ENCODE measurements at regions not wholly inside any gene's neighbourhood (a gene's known extent, or its start where the extent isn't known, plus 50 kb on each side); places are given as distances from the start of the nearest gene placed in this dataset.
A peak's percentile ranks its signal among the peaks of the same experiment; 100 is the strongest.

GRCh38 chr16:20236579-20237289 is 90.6 kb downstream of the GP2 start:
- Histone ChIP-seq H3K4me1 (no peaks in the 10 kb centered on the region), H3K36me3 (no peaks in the 10 kb centered on the region), H3K27ac (no peak overlapping the region), H3K9me3 (no peaks in the 10 kb centered on the region), H3K27me3 (peaks cover 0 to 5% (median 0%) of the 10 kb centered on the region in 4 donors), H3K4me3 (no peak overlapping the region)
- DNase-seq, result no peak
- TF ChIP-seq CTCF (IDR thresholded peaks at IDR 0.05) (no peak), POLR2A (IDR thresholded peaks at IDR 0.05) (no peak)
- intact Hi-C loops (cut with DNase I), result no loop called here
- 50 to 56% methylated on average over 7 of the region's 7 CpGs for WGBS, 2 donors

GRCh38 chr16:20225228-20225733 is 102.0 kb downstream of the GP2 start:
- WGBS, 2 donors, result 80 to 84% methylated on average over 4 of the region's 4 CpGs
- Histone ChIP-seq H3K4me3 (no peak overlapping the region), H3K27me3 (peaks cover 0 to 4% (median 0%) of the 10 kb centered on the region in 4 donors), H3K27ac (no peak overlapping the region), H3K4me1 (no peaks in the 10 kb centered on the region), H3K36me3 (no peaks in the 10 kb centered on the region), H3K9me3 (no peaks in the 10 kb centered on the region)
- intact Hi-C loops (cut with DNase I), result no loop called here
- no peak for DNase-seq
- TF ChIP-seq POLR2A (IDR thresholded peaks at IDR 0.05) (no peak), CTCF (IDR thresholded peaks at IDR 0.05) (no peak)

GRCh38 chr16:20221208-20221607 is 106.1 kb downstream of the GP2 start:
- 66 to 67% methylated on average over 6 of the region's 6 CpGs for WGBS, 2 donors
- peaks cover 0 to 4% (median 0%) of the 10 kb centered on the region in 4 donors for H3K27me3 ChIP-seq
- DNase-seq, result no peak

GRCh38 chr16:20218093-20218492 is 109.2 kb downstream of the GP2 start:
- WGBS, 2 donors, result 71 to 100% methylated on average over 1 of the region's 1 CpG
- no peak overlapping the region for H3K4me3 ChIP-seq
- intact Hi-C loops (cut with DNase I), result no loop called here
- no peak for DNase-seq
- no peak for TF ChIP-seq POLR2A (IDR thresholded peaks at IDR 0.05)
- TF ChIP-seq CTCF (IDR thresholded peaks at IDR 0.05), result no peak
- H3K36me3 ChIP-seq, result no peaks in the 10 kb centered on the region
- peaks cover 0 to 7% (median 0%) of the 10 kb centered on the region in 4 donors for H3K27me3 ChIP-seq
- no peaks in the 10 kb centered on the region for H3K9me3 ChIP-seq
- H3K27ac ChIP-seq, result no peak overlapping the region
- no peaks in the 10 kb centered on the region for H3K4me1 ChIP-seq

More at GRCh38 chr16:20221208-20221607, 106.1 kb downstream of the GP2 start:
- Histone ChIP-seq H3K36me3 (no peaks in the 10 kb centered on the region), H3K4me3 (no peak overlapping the region), H3K9me3 (no peaks in the 10 kb centered on the region), H3K4me1 (no peaks in the 10 kb centered on the region), H3K27ac (no peak overlapping the region)
- TF ChIP-seq POLR2A (IDR thresholded peaks at IDR 0.05), result no peak
- TF ChIP-seq CTCF (IDR thresholded peaks at IDR 0.05), result no peak
- intact Hi-C loops (cut with DNase I), result no loop called here

GRCh38 chr16:20216591-20217217 is 110.6 kb downstream of the GP2 start:
- intact Hi-C loops (cut with DNase I), result no loop called here
- Histone ChIP-seq H3K4me1 (no peaks in the 10 kb centered on the region), H3K27ac (no peak overlapping the region), H3K36me3 (no peaks in the 10 kb centered on the region), H3K27me3 (peaks cover 0 to 5% (median 0%) of the 10 kb centered on the region in 4 donors), H3K9me3 (no peaks in the 10 kb centered on the region), H3K4me3 (peak overlapping the region in 1 of 4 donors; percentile 13)
- no peak for DNase-seq
- WGBS, 2 donors, result 57 to 63% methylated on average over 15 of the region's 15 CpGs
- TF ChIP-seq POLR2A (IDR thresholded peaks at IDR 0.05), result no peak
- no peak for TF ChIP-seq CTCF (IDR thresholded peaks at IDR 0.05)

Measured in esophagus squamous epithelium (tissue), 5 donors.